ENCODE measurements at regions not wholly inside any gene's neighbourhood (a gene's known extent, or its start where the extent isn't known, plus 50 kb on each side); places are given as distances from the start of the nearest gene placed in this dataset.
"Not testable (repeated sequence)": the region's sequence is repeated elsewhere in the genome, so short reads cannot be mapped to it uniquely, and the experiment has no call there.

DNA sequence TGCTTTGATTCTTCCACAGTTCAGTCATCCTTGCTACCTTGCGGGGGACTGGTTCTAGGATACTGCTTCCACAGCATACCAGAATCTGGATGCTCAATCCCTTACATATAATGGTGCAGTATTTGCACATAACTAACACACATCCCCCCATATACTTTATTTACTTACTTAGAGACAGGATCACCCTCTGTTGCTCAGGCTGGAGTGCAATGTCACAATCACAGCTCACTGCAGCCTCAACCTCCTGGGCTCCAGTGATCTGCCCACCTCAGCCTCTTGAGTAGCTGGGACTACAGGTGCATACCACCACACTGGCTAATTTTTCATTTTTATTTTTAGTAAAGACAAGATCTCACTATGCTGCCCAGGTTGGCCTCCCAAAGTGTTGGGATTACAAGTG, 112.2 kb downstream of the GOSR1 start:
- no peak for DNase-seq (ENCODE audit: low read depth in 2 of 2)

DNA sequence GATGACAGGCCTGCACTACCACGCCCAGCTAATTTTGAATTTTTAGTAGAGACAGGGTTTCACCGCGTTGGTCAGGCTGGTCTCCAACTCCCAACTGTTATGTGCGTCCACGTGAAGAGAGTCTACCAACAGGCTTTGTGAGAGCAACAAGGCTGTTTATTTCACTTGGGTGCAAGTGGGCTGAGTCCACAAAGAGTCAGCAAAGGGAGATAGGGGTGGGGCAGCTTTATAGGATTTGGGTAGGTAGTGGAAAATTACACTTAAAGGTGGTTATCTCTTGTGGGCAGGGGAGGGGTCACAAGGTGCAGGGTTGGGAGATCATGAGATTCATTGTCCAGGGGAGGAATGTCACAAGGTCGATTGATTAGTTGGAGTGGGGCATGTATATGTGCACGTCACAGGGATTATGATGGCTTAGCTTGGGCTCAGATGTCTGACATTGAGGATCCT, 111.6 kb downstream of the GOSR1 start:
- DNase-seq (ENCODE audit: low read depth in 2 of 2): no peak

DNA sequence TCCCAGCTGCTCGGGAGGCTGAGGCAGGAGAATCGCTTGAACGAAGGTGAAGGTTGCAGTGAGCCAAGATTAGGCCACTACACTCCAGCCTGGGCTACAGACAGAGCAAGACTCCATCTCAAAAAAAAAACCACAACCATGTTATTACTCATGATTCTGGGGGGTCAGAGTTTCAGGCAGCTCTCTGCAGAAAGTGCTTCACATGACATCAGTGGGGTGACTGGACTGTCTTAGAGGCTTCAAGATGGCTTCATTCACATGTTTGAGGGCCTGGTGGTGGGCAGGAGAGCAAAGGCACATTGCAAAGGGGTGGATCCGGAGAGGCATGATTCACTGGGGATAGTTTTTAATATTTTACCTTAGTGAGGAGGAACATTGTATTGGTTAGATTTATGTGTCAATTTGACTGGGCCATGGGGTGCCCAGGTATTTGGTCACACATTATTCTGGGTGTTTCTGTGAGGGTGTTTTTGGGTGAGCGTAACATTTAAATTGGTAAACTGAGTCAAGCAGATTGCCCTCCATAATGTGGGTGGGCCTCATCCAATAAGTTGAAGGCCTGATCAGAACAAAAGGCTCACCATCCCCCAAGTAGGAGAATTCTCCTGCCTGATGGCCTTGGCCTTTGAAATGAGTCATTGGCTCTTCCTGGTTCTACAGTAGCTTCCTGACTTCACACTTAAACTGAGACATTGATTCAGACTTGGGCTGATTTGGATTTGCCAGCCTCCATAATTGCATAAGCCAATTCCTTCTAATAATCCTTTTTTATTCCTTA, 109.8 kb downstream of the GOSR1 start:
- peak in 1 of 2 donors; percentile 82 for DNase-seq (ENCODE audit: low read depth in 2 of 2)

DNA sequence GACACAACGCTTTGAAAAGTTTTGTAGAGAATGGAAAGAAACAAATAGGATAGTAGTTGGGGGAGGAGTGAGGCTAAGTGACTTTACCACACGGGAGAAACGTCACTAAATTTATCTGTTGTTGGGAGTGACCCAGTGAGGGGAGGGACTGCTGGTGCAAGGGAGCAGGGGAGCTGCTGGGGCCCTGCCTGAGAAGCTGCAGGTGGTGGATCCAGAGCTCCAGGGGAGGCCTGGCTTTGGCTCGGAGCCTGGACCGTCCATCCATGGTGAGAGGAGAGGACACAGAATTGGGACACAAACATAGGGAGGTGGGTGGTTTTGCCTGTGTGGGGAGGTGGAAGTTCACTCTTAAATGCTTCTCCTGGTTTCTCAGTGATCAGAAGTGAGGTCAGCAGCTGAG, 107.6 kb downstream of the GOSR1 start:
- no peak for DNase-seq (ENCODE audit: low read depth in 2 of 2)

DNA sequence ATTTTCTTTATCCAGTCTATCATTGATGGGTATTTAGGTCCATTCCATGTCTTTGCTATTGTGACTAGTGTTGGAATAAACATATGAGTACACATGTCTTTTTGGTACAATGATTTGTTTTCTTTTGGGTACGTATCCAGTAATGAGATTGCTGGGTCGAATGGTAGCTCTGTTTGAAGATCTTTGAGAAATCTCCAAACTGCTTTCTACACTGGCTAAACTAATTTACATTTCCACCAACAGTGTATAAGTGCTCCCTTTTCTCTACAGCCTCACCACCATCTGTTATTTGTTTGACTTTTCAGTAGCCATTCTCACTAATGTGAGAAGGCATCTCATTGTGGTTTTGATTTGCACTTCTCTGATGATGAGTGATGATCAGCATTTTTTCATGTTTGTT, 103.7 kb downstream of the GOSR1 start:
- no peak for DNase-seq (ENCODE audit: low read depth in 2 of 2)

DNA sequence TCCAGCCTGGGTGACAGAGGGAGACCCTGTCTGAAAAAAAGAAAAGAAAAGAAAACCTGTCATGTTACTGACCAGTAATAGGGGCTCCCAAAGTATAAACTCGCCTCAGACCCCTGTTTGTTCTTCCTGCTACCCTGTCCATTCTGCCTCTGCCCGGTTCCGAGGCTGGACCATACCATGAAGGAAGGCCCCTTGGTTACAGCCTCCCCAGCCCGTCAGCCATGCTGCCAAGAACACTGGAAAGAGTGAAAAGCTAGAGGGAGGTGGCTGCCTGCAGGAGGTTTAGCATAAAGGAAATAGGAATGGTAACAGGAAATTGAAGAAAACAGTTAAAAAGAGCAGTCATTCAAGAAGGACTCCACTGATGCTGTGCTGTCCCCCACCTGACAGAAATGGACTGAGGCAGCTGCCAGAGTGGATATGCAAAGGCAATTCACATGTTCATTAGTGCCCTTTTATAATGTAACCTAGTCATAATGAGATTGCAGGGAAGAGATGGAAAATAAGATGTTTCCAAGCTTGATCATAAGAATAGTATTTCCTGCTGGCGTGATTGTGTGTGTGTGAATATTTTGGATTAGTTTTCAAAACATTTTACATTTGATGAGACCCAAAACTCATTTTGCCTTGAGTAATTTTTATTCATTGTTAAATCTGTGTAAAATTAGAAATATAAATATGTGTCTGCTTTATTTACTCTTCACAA, 102.6 kb downstream of the GOSR1 start:
- peak in 1 of 2 donors; percentile 16 for DNase-seq (ENCODE audit: low read depth in 2 of 2)

DNA sequence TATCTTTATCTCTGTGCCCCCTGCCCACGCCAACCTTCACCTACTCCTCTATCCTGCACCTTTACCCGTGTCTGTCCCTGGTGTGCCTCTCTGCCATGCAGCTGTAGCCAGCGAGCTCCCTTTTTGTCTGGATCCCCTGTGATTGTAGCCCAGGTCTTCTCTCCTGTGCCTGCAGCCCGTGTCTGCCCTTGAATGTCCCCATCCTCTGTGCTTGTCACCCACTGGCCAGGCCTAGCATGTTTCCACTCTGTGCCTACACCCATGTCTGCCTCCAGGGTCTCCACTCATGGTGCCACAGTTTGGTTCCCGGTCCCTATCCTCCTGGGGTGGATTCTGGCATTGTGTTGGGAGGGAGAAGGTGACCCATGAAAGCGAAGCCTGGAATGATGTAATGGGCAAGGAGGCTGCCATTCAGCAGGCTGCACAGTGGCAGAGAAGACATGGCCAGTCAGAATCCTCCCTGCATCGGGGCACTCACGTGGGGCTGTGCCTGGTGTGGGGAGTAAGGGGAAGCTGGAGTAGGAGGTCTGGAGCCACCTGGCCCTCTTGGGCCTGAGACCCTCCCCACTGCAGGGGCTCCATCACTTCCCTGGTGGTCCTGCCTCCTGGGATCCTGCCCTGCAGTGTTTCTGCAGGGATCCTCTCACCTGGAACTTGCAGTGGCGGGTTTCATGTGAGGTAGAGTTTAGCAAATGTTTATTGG, 101.0 kb downstream of the GOSR1 start:
- DNase-seq (ENCODE audit: low read depth in 2 of 2): not testable (repeated sequence)
